GM12878 (cell line): ENCODE measurements at regions not wholly inside any gene's neighbourhood (a gene's known extent, or its start where the extent isn't known, plus 50 kb on each side); places are given as distances from the start of the nearest gene placed in this dataset.
"Not testable (repeated sequence)": the region's sequence is repeated elsewhere in the genome, so short reads cannot be mapped to it uniquely, and the experiment has no call there.

ENCODE experiments used
- CEBPZ ChIP-seq: fragments of 150-350 bp; IDR thresholded peaks from 2 replicates; pipeline ENCODE4 v1.6.1; 2016; ENCODE audit warnings: low read depth, low read length
- CTCF ChIP-seq, 3 experiments: IDR thresholded peaks in 2 of 3; conservative IDR thresholded peaks in 1 of 3; 2 replicates each; pipeline ENCODE4 v1.5.1; 2011; ENCODE audit warnings: low read depth in 3 of 3, low read length in 3 of 3, mild to moderate bottlenecking in 3 of 3, control low read depth in 2 of 3, moderate library complexity in 2 of 3, inconsistent platforms in 1 of 3, mixed read lengths in 1 of 3; ENCODE audit not compliant: control insufficient read depth in 2 of 3, insufficient read depth in 1 of 3; ENCODE audit errors: extremely low read depth in 1 of 3
- EZH2 ChIP-seq: IDR thresholded peaks from 2 replicates; pipeline ENCODE4 v1.6.1; 2012; ENCODE audit warnings: low read depth, mild to moderate bottlenecking, control low read depth, inconsistent platforms, low read length, borderline replicate concordance; ENCODE audit not compliant: control insufficient read depth
- NBN ChIP-seq: fragments of 450-650 bp; IDR thresholded peaks from 2 replicates; pipeline ENCODE4 v1.6.1; 2016
- NFXL1 ChIP-seq: fragments of 450-650 bp; IDR thresholded peaks from 2 replicates; pipeline ENCODE4 v1.6.1; 2017; ENCODE audit warnings: antibody characterized with exemption, mild to moderate bottlenecking, borderline replicate concordance
- PML ChIP-seq: IDR thresholded peaks from 2 replicates; pipeline ENCODE4 v1.6.1; 2012; ENCODE audit warnings: low read length, inconsistent platforms
- POLR2A ChIP-seq: IDR thresholded peaks from 2 replicates; pipeline ENCODE4 v1.6.1; 2011; ENCODE audit warnings: low read depth, mild to moderate bottlenecking, low read length
- SIN3A ChIP-seq: IDR thresholded peaks from 2 replicates; pipeline ENCODE4 v1.6.1; 2012; ENCODE audit warnings: low read depth, low read length, improper control_type of control experiment
- SP1 ChIP-seq: IDR thresholded peaks from one replicate; pipeline ENCODE4 v1.6.1; 2011; ENCODE audit warnings: low read depth, low read length
- YY1 ChIP-seq: IDR thresholded peaks from 2 replicates; pipeline ENCODE4 v1.6.1; 2011; ENCODE audit warnings: low read depth, mild to moderate bottlenecking, low read length

GRCh38 chr16:21344361-21344912 is 66.3 kb upstream of the CRYM start:
- TF ChIP-seq SIN3A; NFXL1; PML; CTCF (IDR thresholded peaks at IDR 0.05 in 2 of 3, conservative IDR thresholded peaks at IDR 0.05 in 1 of 3; ENCODE audit: control insufficient read depth in 2 of 3, extremely low read depth in 1 of 3, insufficient read depth in 1 of 3, low read depth in 3 of 3, low read length in 3 of 3); EZH2; CEBPZ; NBN; YY1; SP1; POLR2A: not testable (repeated sequence)
